OCI-LY7 (cell line): ENCODE measurements at regions not wholly inside any gene's neighbourhood (a gene's known extent, or its start where the extent isn't known, plus 50 kb on each side); places are given as distances from the start of the nearest gene placed in this dataset.

Experiments used
- BruUV-seq: library from RNA; stranded (reverse); fragments of 400-500 nt; replicated peaks from 2 replicates; lab custom pipeline; 2021; lab: Mats Ljungman, UMichigan
- CTCF ChIA-PET: fragments of 300-600 bp; sonication (Branson Sonifier 250); formaldehyde crosslinking; loops from one replicate; lab custom pipeline; 2022; ENCODE audit warnings: antibody characterized with exemption; ENCODE audit not compliant: unreplicated experiment; lab: Charles Lee
- POLR2A ChIA-PET: fragments of 300-600 bp; sonication (Branson Sonifier 250); formaldehyde crosslinking; loops from one replicate; lab custom pipeline; 2022; ENCODE audit warnings: antibody characterized with exemption; lab: Charles Lee
- DNase-seq: peaks from one replicate; pipeline ENCODE4 v3.0.0-alpha.2; 2015; ENCODE audit warnings: low spot score
- H2AFZ ChIP-seq: fragments of 200-600 bp; sonication (generic), shearing (Covaris generic); 2 replicates; pipeline ENCODE4 v1.6.1; 2014; ENCODE audit warnings: mild to moderate bottlenecking, antibody characterized with exemption, low read length, moderate library complexity
- H3K27ac ChIP-seq: fragments of 200-600 bp; sonication (generic); 2 replicates; pipeline ENCODE4 v1.5.1; 2014; ENCODE audit warnings: mixed run types, low read depth, mild to moderate bottlenecking, moderate library complexity, low read length, inconsistent platforms; ENCODE audit not compliant: poor library complexity, severe bottlenecking
- H3K36me3 ChIP-seq: fragments of 200-600 bp; sonication (generic); 2 replicates; pipeline ENCODE4 v1.6.1; 2014; ENCODE audit warnings: mild to moderate bottlenecking, antibody characterized with exemption, low read length, moderate library complexity, mixed read lengths; ENCODE audit not compliant: insufficient read depth
- H3K4me1 ChIP-seq: fragments of 200-600 bp; sonication (generic); 2 replicates; pipeline ENCODE4 v1.5.1; 2014; ENCODE audit warnings: mild to moderate bottlenecking, low read length; ENCODE audit not compliant: insufficient read depth, poor library complexity, severe bottlenecking
- H3K4me2 ChIP-seq: fragments of 200-600 bp; sonication (generic); 2 replicates; pipeline ENCODE4 v1.6.1; 2014; ENCODE audit warnings: mild to moderate bottlenecking, low read length
- H3K4me3 ChIP-seq: fragments of 200-600 bp; sonication (generic); 2 replicates; pipeline ENCODE4 v1.5.1; 2014; ENCODE audit warnings: mild to moderate bottlenecking, low read depth, low read length; ENCODE audit not compliant: poor library complexity, severe bottlenecking
- H3K79me2 ChIP-seq: fragments of 200-600 bp; sonication (generic); 2 replicates; pipeline ENCODE4 v1.6.1; 2016; ENCODE audit warnings: low read depth, mild to moderate bottlenecking, low read length, moderate library complexity, mixed read lengths; ENCODE audit not compliant: insufficient read depth
- H3K9me2 ChIP-seq: fragments of 200-600 bp; sonication (generic); 2 replicates; pipeline ENCODE4 v1.6.1; 2016; ENCODE audit warnings: mild to moderate bottlenecking, low read length, mixed read lengths; ENCODE audit not compliant: insufficient read depth
- H3K9me3 ChIP-seq: fragments of 200-600 bp; sonication (generic); 2 replicates; pipeline ENCODE4 v1.6.1; 2014; ENCODE audit warnings: mild to moderate bottlenecking, mixed run types, low read length, mixed read lengths
- H4K20me1 ChIP-seq: fragments of 200-600 bp; sonication (generic); 2 replicates; pipeline ENCODE4 v1.6.1; 2014; ENCODE audit warnings: mild to moderate bottlenecking, antibody characterized with exemption, low read length, moderate library complexity, mixed read lengths; ENCODE audit not compliant: insufficient read depth
- CTCF ChIP-seq: fragments of 200-600 bp; sonication (generic); conservative IDR thresholded peaks from 2 replicates; pipeline ENCODE4 v1.5.1; 2014; ENCODE audit warnings: mild to moderate bottlenecking, antibody characterized with exemption, low read length, moderate library complexity, mixed read lengths
- EZH2phosphoT487 ChIP-seq: fragments of 200-600 bp; sonication (generic); IDR thresholded peaks from 2 replicates; pipeline ENCODE4 v1.6.1; 2018; ENCODE audit warnings: low read depth, borderline replicate concordance, mild to moderate bottlenecking, mixed run types, antibody characterized with exemption, low read length, moderate library complexity, mixed read lengths
- intact Hi-C: fragments of 100-400 bp; cut with micrococcal nuclease; formaldehyde crosslinking; loops from one replicate; pipeline ENCODE4 v1.10.0; 2022; ENCODE audit not compliant: unreplicated experiment

- no peaks in the 10 kb centered on the region for H3K79me2 ChIP-seq
- TF ChIP-seq EZH2phosphoT487 (no peak), CTCF (no peak)
- H3K4me3 ChIP-seq = no peak overlapping the region
- no peaks in the 10 kb centered on the region for H4K20me1 ChIP-seq
- H2AFZ ChIP-seq = no peak overlapping the region
- no peaks in the 10 kb centered on the region for H3K4me1 ChIP-seq
- no TSS peak for BruUV-seq
- no peak overlapping the region for H3K27ac ChIP-seq
- POLR2A ChIA-PET = no interaction called here
- intact Hi-C loops = no loop called here
- CTCF ChIA-PET = no interaction called here
- no peak overlapping the region for H3K4me2 ChIP-seq
- H3K9me2 ChIP-seq = no peaks in the 10 kb centered on the region
- H3K36me3 ChIP-seq = no peaks in the 10 kb centered on the region
- no peak for DNase-seq
- H3K9me3 ChIP-seq = no peaks in the 10 kb centered on the region
Observed at GRCh38 chr1:229889031-229889517, 178.0 kb upstream of the GALNT2 start.

GRCh38 chr1:229891227-229891626 is 175.8 kb upstream of the GALNT2 start:
- Histone ChIP-seq H4K20me1 (no peaks in the 10 kb centered on the region), H2AFZ (no peak overlapping the region), H3K9me2 (no peaks in the 10 kb centered on the region), H3K4me1 (no peaks in the 10 kb centered on the region), H3K9me3 (no peaks in the 10 kb centered on the region), H3K79me2 (no peaks in the 10 kb centered on the region), H3K4me2 (no peak overlapping the region), H3K27ac (no peak overlapping the region), H3K4me3 (no peak overlapping the region), H3K36me3 (no peaks in the 10 kb centered on the region)
- CTCF ChIA-PET = no interaction called here
- DNase-seq = no peak
- BruUV-seq = no TSS peak
- POLR2A ChIA-PET = interaction anchor here (0.6 to 1.0 kb wide), 2 partner anchors 8 to 14 kb away, joined by 3 to 4 read pairs; no protein-coding TSS in a partner anchor
- intact Hi-C loops = no loop called here
- no peak for TF ChIP-seq EZH2phosphoT487
- no peak for TF ChIP-seq CTCF

- no peak overlapping the region for H3K27ac ChIP-seq
- no peaks in the 10 kb centered on the region for H4K20me1 ChIP-seq
- no peak overlapping the region for H3K4me3 ChIP-seq
- intact Hi-C loops = no loop called here
- H3K4me1 ChIP-seq = no peaks in the 10 kb centered on the region
- no peaks in the 10 kb centered on the region for H3K9me2 ChIP-seq
- BruUV-seq = no TSS peak
- H2AFZ ChIP-seq = no peak overlapping the region
- no peaks in the 10 kb centered on the region for H3K9me3 ChIP-seq
- TF ChIP-seq EZH2phosphoT487 = no peak
- TF ChIP-seq CTCF = no peak
- ChIA-PET POLR2A (no interaction called here), CTCF (no interaction called here)
- H3K79me2 ChIP-seq = no peaks in the 10 kb centered on the region
- no peak for DNase-seq
- H3K36me3 ChIP-seq = no peaks in the 10 kb centered on the region
- no peak overlapping the region for H3K4me2 ChIP-seq
Observed at GRCh38 chr1:229892515-229893117, 174.4 kb upstream of the GALNT2 start.
